Peyer's patch (tissue), 4 donors: ENCODE measurements at regions not wholly inside any gene's neighbourhood (a gene's known extent, or its start where the extent isn't known, plus 50 kb on each side); places are given as distances from the start of the nearest gene placed in this dataset.

Source experiments
- POLR2A ChIP-seq, 2 donors: fragments of 450-650 bp; IDR thresholded peaks; one replicate each; pipeline ENCODE4 v1.5.1; 2017; ENCODE audit warnings: antibody characterized with exemption in 2 of 2, mild to moderate bottlenecking in 2 of 2, moderate library complexity in 2 of 2
- TF ChIP-seq, protein P1 (sequence below), 6 experiments: fragments of 450-650 bp in 4 of 6; fragments of 200-600 bp in 2 of 6; sonication (generic) in 1 of 6; IDR thresholded peaks; one replicate each; pipeline ENCODE4 v1.5.1; 2017 to 2019; ENCODE audit warnings: antibody characterized with exemption in 6 of 6, mild to moderate bottlenecking in 3 of 6, moderate library complexity in 1 of 6

DNA sequence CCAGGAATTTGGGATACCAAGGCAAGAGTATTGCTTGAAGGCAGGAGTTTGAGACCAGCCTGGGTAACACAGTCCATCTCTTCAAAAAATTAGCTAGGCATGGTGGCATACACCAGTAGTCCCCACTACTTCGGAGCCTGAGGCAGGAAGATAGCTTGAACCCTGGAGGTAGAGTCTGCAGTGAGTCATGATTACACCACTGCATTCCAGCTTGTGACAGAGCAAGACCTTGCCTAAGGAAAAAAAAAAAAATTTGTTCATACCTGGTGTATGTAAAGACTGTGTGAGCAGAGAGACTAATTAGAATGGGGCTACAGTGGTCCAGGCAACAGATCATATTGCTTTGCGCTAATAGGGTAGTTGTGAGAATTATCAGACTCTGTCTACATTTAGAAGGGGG lies 778.3 kb upstream of the PCDH20 start:
- no peak for TF ChIP-seq POLR2A (IDR thresholded peaks at IDR 0.05)
- TF ChIP-seq, protein P1, sequence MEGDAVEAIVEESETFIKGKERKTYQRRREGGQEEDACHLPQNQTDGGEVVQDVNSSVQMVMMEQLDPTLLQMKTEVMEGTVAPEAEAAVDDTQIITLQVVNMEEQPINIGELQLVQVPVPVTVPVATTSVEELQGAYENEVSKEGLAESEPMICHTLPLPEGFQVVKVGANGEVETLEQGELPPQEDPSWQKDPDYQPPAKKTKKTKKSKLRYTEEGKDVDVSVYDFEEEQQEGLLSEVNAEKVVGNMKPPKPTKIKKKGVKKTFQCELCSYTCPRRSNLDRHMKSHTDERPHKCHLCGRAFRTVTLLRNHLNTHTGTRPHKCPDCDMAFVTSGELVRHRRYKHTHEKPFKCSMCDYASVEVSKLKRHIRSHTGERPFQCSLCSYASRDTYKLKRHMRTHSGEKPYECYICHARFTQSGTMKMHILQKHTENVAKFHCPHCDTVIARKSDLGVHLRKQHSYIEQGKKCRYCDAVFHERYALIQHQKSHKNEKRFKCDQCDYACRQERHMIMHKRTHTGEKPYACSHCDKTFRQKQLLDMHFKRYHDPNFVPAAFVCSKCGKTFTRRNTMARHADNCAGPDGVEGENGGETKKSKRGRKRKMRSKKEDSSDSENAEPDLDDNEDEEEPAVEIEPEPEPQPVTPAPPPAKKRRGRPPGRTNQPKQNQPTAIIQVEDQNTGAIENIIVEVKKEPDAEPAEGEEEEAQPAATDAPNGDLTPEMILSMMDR (IDR thresholded peaks at IDR 0.05), result no peak
